Parathyroid adenoma (tissue), 2 donors: ENCODE measurements at regions not wholly inside any gene's neighbourhood (a gene's known extent, or its start where the extent isn't known, plus 50 kb on each side); places are given as distances from the start of the nearest gene placed in this dataset.

Source experiments
- H2AFZ ChIP-seq: fragments of 300-600 bp; sonication (generic); one replicate; pipeline ENCODE4 v1.7.0; 2017; ENCODE audit warnings: antibody characterized with exemption, mild to moderate bottlenecking
- H3K27ac ChIP-seq: fragments of 300-600 bp; sonication (generic); one replicate; pipeline ENCODE4 v1.7.0; 2017
- H3K27me3 ChIP-seq: fragments of 300-600 bp; sonication (generic); one replicate; pipeline ENCODE4 v1.7.0; 2017; ENCODE audit warnings: low read length; ENCODE audit not compliant: control insufficient read depth, insufficient read depth
- H3K36me3 ChIP-seq: fragments of 300-600 bp; sonication (generic); one replicate; pipeline ENCODE4 v1.7.0; 2017; ENCODE audit warnings: low read length; ENCODE audit not compliant: control insufficient read depth, insufficient read depth
- H3K4me1 ChIP-seq: fragments of 300-600 bp; sonication (generic); one replicate; pipeline ENCODE4 v1.7.0; 2017; ENCODE audit warnings: control low read depth
- H3K4me2 ChIP-seq: fragments of 300-600 bp; sonication (generic); one replicate; pipeline ENCODE4 v1.7.0; 2017; ENCODE audit warnings: low read length
- H3K4me3 ChIP-seq: fragments of 300-600 bp; sonication (generic); one replicate; pipeline ENCODE4 v1.7.0; 2017; ENCODE audit warnings: low read depth, low read length
- H3K79me2 ChIP-seq: fragments of 300-600 bp; sonication (generic); one replicate; pipeline ENCODE4 v1.7.0; 2017; ENCODE audit warnings: control low read depth
- H3K9ac ChIP-seq: fragments of 300-600 bp; sonication (generic); one replicate; pipeline ENCODE4 v1.7.0; 2017; ENCODE audit warnings: mild to moderate bottlenecking
- H3K9me3 ChIP-seq: fragments of 300-600 bp; sonication (generic); one replicate; pipeline ENCODE4 v1.7.0; 2017; ENCODE audit warnings: low read length; ENCODE audit not compliant: control insufficient read depth
- TF ChIP-seq, protein P1 (sequence below): fragments of 300-600 bp; sonication (generic); IDR thresholded peaks from one replicate; pipeline ENCODE4 v1.7.0; 2017; ENCODE audit warnings: antibody characterized with exemption, mild to moderate bottlenecking
- donor health status: primary hyperparathyroidism.

DNA sequence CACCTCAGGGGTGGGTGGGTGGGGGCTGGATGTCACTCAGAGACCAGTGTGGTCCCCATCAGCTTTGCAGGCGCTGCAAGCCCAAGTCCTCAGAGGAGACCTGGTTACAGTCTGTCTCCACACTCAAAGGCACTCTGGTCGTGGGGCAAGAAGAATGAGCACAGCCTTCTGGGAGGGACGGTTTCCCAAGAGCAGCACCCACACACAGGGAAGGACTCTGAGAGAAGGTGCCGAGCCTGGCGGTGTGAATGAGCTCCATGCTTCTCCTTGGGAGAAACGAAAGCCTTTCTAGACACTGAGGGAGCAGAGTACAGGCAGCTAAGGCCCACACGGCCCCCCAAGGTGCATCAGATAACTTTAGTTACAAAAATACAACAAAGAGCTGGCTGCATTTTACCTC lies 473.6 kb downstream of the FOXO1 start:
- Histone ChIP-seq H3K4me1 (no peaks in the 10 kb centered on the region), H2AFZ (no peak overlapping the region), H3K27me3 (no peaks in the 10 kb centered on the region), H3K9ac (no peak overlapping the region), H3K27ac (no peak overlapping the region), H3K4me2 (no peak overlapping the region), H3K9me3 (no peaks in the 10 kb centered on the region), H3K4me3 (no peak overlapping the region), H3K79me2 (no peaks in the 10 kb centered on the region), H3K36me3 (no peaks in the 10 kb centered on the region)
- TF ChIP-seq, protein P1, sequence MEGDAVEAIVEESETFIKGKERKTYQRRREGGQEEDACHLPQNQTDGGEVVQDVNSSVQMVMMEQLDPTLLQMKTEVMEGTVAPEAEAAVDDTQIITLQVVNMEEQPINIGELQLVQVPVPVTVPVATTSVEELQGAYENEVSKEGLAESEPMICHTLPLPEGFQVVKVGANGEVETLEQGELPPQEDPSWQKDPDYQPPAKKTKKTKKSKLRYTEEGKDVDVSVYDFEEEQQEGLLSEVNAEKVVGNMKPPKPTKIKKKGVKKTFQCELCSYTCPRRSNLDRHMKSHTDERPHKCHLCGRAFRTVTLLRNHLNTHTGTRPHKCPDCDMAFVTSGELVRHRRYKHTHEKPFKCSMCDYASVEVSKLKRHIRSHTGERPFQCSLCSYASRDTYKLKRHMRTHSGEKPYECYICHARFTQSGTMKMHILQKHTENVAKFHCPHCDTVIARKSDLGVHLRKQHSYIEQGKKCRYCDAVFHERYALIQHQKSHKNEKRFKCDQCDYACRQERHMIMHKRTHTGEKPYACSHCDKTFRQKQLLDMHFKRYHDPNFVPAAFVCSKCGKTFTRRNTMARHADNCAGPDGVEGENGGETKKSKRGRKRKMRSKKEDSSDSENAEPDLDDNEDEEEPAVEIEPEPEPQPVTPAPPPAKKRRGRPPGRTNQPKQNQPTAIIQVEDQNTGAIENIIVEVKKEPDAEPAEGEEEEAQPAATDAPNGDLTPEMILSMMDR, result no peak

DNA sequence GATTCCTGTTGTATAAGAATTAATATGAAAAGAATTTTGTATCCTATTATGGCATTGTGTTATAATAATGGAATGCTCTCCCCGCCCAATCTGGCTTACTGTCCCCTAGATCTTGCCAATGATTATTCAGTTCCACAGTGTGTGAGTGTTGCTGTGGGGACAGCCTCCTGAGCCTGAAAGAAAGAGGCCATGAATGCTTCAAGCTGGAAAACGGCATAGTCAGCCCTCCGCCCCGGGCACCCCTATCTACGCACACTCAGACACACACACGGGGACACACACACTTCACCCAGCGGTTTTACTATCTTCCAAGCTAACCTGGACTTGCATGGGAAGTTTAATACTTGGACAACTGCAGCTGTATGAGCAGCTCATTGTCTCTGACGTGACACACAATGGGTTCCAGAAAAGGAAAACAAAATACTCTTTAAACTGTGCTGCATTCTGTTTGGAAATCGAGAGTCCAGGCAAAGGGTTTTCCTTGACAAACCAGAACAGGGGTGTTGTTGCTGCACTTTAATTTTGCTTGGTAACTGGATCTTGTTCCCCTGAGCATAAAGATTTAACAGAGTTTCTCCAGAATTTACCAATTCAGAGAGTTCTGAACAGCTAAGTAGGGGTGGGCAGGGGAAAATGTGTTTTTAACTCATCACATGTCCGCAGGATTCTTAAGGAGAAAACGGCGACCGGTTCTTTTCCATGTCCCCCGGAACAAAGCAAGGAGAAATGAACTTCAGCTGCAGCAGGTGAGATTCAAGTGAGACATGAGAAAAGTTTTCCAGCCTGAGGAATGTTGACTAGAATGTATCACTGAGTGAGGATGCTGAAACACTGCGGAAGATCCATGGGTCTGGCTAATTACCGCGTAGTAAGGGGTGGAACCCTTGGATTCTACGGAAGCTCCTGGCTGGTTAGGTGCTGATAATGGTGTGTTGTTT lies 472.9 kb downstream of the FOXO1 start:
- no peaks in the 10 kb centered on the region for H3K36me3 ChIP-seq
- no peak overlapping the region for H3K9ac ChIP-seq
- TF ChIP-seq, protein P1, result no peak
- no peak overlapping the region for H3K4me3 ChIP-seq
- peak overlapping the region; percentile 72 for H3K27ac ChIP-seq
- no peak overlapping the region for H3K4me2 ChIP-seq
- no peaks in the 10 kb centered on the region for H3K4me1 ChIP-seq
- no peaks in the 10 kb centered on the region for H3K27me3 ChIP-seq
- H3K9me3 ChIP-seq, result no peaks in the 10 kb centered on the region
- no peaks in the 10 kb centered on the region for H3K79me2 ChIP-seq
- no peak overlapping the region for H2AFZ ChIP-seq

DNA sequence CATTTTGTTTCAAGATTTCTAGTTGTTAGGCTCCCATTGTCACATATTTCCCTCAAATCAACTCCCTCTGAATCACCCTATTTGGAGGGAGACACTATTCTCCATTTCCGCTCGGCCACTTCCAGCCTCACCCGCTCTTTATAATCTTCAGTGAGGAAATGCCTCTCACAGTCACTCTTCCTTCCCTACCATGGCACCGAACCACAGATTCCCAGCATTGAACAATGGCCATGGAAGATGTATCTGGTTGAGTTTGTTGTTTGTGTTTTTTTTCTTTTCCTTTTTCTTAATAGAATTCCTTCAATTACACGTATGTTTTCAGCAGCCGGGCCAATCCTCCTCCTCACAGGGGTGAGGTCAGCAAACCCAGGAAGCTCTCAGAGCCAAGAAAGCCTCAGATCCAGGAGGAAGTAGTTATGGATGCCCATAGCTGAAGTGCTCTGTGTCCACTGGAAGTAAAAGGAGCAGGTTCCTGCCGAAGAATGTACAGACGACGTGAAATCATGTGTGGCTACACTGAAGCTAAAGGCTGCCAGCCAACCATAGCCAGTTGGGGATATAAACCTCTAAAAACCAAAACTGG lies 472.1 kb downstream of the FOXO1 start:
- Histone ChIP-seq H3K4me3 (no peak overlapping the region), H3K79me2 (no peaks in the 10 kb centered on the region), H3K27ac (peak overlapping the region; percentile 72), H3K4me1 (no peaks in the 10 kb centered on the region), H2AFZ (no peak overlapping the region), H3K9ac (no peak overlapping the region), H3K9me3 (no peaks in the 10 kb centered on the region), H3K36me3 (no peaks in the 10 kb centered on the region), H3K27me3 (no peaks in the 10 kb centered on the region), H3K4me2 (no peak overlapping the region)
- TF ChIP-seq, protein P1, result no peak

DNA sequence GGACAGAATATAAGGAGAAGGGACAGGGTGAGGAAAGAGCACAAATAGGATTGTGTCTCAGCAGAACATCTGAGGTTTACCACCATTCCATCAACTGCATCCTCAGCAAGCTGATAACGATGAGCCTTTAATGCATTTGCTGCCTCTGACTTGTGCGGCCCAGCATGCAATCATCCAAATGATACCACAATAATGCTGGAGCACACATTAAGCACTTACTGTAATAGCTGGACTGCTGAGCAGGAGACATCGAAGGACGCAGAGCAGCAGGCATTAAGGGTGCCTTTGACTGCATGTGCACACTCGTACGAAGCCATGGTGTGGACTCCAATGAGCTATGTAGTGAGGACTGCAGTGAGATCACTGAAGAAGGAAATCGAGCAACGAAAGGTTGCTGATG lies 469.4 kb downstream of the FOXO1 start:
- TF ChIP-seq, protein P1, result no peak
- Histone ChIP-seq H3K27me3 (no peaks in the 10 kb centered on the region), H3K4me2 (no peak overlapping the region), H3K4me1 (no peaks in the 10 kb centered on the region), H3K36me3 (no peaks in the 10 kb centered on the region), H3K27ac (no peak overlapping the region), H3K79me2 (no peaks in the 10 kb centered on the region), H3K9me3 (no peaks in the 10 kb centered on the region), H3K4me3 (no peak overlapping the region), H3K9ac (no peak overlapping the region), H2AFZ (no peak overlapping the region)
